ENCODE measurements at regions not wholly inside any gene's neighbourhood (a gene's known extent, or its start where the extent isn't known, plus 50 kb on each side); places are given as distances from the start of the nearest gene placed in this dataset.

- no peak for DNase-seq
Measured at GRCh38 chrX:39304746-39305145, 503.5 kb downstream of the MID1IP1 start.

GRCh38 chrX:39307488-39307887 is 506.2 kb downstream of the MID1IP1 start:
- no peak for DNase-seq

GRCh38 chrX:39308126-39308525 is 506.9 kb downstream of the MID1IP1 start:
- DNase-seq = no peak

GRCh38 chrX:39309018-39309635 is 507.9 kb downstream of the MID1IP1 start:
- DNase-seq = peak; percentile 38

GRCh38 chrX:39309721-39310152 is 508.5 kb downstream of the MID1IP1 start:
- DNase-seq = no peak

GRCh38 chrX:39310891-39311290 is 509.6 kb downstream of the MID1IP1 start:
- DNase-seq = no peak

GRCh38 chrX:39311646-39312045 is 510.4 kb downstream of the MID1IP1 start:
- DNase-seq = no peak

- no peak for DNase-seq
Measured at GRCh38 chrX:39313146-39313545, 511.9 kb downstream of the MID1IP1 start.

- DNase-seq = no peak
Measured at GRCh38 chrX:39318506-39319343, 517.5 kb downstream of the MID1IP1 start.

GRCh38 chrX:39320165-39320564 is 518.9 kb downstream of the MID1IP1 start:
- peak; percentile 24 for DNase-seq

- no peak for DNase-seq
Measured at GRCh38 chrX:39322496-39322895, 521.2 kb downstream of the MID1IP1 start.

- no peak for DNase-seq
Measured at GRCh38 chrX:39324233-39324930, 523.1 kb downstream of the MID1IP1 start.

- DNase-seq = no peak
Measured at GRCh38 chrX:39327255-39327654, 526.0 kb downstream of the MID1IP1 start.

GRCh38 chrX:39327705-39328104 is 526.4 kb downstream of the MID1IP1 start:
- no peak for DNase-seq

- no peak for DNase-seq
Measured at GRCh38 chrX:39328661-39329060, 527.4 kb downstream of the MID1IP1 start.

GRCh38 chrX:39331082-39331704 is 529.9 kb downstream of the MID1IP1 start:
- DNase-seq = no peak

GRCh38 chrX:39333451-39333850 is 532.2 kb downstream of the MID1IP1 start:
- DNase-seq = no peak

- peak; percentile 86 for DNase-seq
Measured at GRCh38 chrX:39335513-39336235, 534.4 kb downstream of the MID1IP1 start.

GRCh38 chrX:39336671-39337311 is 535.5 kb downstream of the MID1IP1 start:
- peak; percentile 85 for DNase-seq

GRCh38 chrX:39337451-39337850 is 536.2 kb downstream of the MID1IP1 start:
- peak; percentile 62 for DNase-seq

GRCh38 chrX:39338583-39338982 is 537.3 kb downstream of the MID1IP1 start:
- DNase-seq = no peak

Data from NCI-H345 (cell line).